ENCODE measurements at regions not wholly inside any gene's neighbourhood (a gene's known extent, or its start where the extent isn't known, plus 50 kb on each side); places are given as distances from the start of the nearest gene placed in this dataset.

DNA sequence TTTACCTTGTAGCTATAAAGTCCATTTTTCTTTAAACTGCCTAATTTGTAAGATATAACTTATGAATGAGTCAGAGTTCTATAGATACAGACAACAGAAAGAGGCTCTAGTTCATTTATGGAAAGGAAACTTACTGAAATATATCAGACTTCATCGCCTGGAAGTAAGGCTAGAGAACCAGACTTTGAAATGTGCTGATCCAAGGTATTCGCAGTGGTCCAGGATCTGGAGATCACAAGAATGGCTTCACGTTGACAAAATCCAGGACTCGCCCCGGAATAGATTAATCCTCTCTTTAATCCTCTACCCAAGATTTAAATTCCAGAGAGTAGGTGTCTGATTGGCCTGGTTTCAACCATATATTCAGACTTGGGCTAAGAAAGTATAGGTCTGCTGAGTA lies 69.1 kb upstream of the LOC128125822 start:
- TF ChIP-seq, protein P1, sequence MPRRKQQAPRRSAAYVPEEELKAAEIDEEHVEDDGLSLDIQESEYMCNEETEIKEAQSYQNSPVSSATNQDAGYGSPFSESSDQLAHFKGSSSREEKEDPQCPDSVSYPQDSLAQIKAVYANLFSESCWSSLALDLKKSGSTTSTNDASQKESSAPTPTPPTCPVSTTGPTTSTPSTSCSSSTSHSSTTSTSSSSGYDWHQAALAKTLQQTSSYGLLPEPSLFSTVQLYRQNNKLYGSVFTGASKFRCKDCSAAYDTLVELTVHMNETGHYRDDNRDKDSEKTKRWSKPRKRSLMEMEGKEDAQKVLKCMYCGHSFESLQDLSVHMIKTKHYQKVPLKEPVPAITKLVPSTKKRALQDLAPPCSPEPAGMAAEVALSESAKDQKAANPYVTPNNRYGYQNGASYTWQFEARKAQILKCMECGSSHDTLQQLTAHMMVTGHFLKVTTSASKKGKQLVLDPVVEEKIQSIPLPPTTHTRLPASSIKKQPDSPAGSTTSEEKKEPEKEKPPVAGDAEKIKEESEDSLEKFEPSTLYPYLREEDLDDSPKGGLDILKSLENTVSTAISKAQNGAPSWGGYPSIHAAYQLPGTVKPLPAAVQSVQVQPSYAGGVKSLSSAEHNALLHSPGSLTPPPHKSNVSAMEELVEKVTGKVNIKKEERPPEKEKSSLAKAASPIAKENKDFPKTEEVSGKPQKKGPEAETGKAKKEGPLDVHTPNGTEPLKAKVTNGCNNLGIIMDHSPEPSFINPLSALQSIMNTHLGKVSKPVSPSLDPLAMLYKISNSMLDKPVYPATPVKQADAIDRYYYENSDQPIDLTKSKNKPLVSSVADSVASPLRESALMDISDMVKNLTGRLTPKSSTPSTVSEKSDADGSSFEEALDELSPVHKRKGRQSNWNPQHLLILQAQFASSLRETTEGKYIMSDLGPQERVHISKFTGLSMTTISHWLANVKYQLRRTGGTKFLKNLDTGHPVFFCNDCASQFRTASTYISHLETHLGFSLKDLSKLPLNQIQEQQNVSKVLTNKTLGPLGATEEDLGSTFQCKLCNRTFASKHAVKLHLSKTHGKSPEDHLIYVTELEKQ (tag by site-specific recombination; IDR thresholded peaks at IDR 0.05; ENCODE audit: borderline replicate concordance): no peak
- TF ChIP-seq OVOL3 (tag by site-specific recombination; IDR thresholded peaks at IDR 0.05): no peak
- no peak for TF ChIP-seq ZNF529 (tag by site-specific recombination; IDR thresholded peaks at IDR 0.05; ENCODE audit: insufficient replicate concordance)
- no peak for TF ChIP-seq ZNF37A (tag by site-specific recombination; IDR thresholded peaks at IDR 0.05)
- no peak for TF ChIP-seq ZNF777 (tag by site-specific recombination; IDR thresholded peaks at IDR 0.05; ENCODE audit: borderline replicate concordance)
- no peak for TF ChIP-seq BCL11A (tag by site-specific recombination; IDR thresholded peaks at IDR 0.05; ENCODE audit: low read depth)
- no peak for TF ChIP-seq KLF1 (tag by site-specific recombination; IDR thresholded peaks at IDR 0.05)
- TF ChIP-seq, protein P2, sequence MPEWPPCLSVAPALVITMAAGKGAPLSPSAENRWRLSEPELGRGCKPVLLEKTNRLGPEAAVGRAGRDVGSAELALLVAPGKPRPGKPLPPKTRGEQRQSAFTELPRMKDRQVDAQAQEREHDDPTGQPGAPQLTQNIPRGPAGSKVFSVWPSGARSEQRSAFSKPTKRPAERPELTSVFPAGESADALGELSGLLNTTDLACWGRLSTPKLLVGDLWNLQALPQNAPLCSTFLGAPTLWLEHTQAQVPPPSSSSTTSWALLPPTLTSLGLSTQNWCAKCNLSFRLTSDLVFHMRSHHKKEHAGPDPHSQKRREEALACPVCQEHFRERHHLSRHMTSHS (tag by site-specific recombination; IDR thresholded peaks at IDR 0.05): no peak
- no peak for TF ChIP-seq ZNF24 (tag by site-specific recombination; IDR thresholded peaks at IDR 0.05)
- no peak for TF ChIP-seq ZNF571 (tag by site-specific recombination; IDR thresholded peaks at IDR 0.05)
- no peak for TF ChIP-seq ZNF335 (tag by site-specific recombination; conservative IDR thresholded peaks at IDR 0.05)
- TF ChIP-seq, protein P3, sequence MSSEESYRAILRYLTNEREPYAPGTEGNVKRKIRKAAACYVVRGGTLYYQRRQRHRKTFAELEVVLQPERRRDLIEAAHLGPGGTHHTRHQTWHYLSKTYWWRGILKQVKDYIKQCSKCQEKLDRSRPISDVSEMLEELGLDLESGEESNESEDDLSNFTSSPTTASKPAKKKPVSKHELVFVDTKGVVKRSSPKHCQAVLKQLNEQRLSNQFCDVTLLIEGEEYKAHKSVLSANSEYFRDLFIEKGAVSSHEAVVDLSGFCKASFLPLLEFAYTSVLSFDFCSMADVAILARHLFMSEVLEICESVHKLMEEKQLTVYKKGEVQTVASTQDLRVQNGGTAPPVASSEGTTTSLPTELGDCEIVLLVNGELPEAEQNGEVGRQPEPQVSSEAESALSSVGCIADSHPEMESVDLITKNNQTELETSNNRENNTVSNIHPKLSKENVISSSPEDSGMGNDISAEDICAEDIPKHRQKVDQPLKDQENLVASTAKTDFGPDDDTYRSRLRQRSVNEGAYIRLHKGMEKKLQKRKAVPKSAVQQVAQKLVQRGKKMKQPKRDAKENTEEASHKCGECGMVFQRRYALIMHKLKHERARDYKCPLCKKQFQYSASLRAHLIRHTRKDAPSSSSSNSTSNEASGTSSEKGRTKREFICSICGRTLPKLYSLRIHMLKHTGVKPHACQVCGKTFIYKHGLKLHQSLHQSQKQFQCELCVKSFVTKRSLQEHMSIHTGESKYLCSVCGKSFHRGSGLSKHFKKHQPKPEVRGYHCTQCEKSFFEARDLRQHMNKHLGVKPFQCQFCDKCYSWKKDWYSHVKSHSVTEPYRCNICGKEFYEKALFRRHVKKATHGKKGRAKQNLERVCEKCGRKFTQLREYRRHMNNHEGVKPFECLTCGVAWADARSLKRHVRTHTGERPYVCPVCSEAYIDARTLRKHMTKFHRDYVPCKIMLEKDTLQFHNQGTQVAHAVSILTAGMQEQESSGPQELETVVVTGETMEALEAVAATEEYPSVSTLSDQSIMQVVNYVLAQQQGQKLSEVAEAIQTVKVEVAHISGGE (tag by site-specific recombination; conservative IDR thresholded peaks at IDR 0.05; ENCODE audit: low read depth): no peak
- TF ChIP-seq ZNF394 (tag by site-specific recombination; IDR thresholded peaks at IDR 0.05; ENCODE audit: borderline replicate concordance): no peak
- TF ChIP-seq GLIS2 (tag by site-specific recombination; IDR thresholded peaks at IDR 0.05): no peak
- no peak for TF ChIP-seq ZNF664 (tag by site-specific recombination; IDR thresholded peaks at IDR 0.05)
- TF ChIP-seq RBAK (tag by site-specific recombination; IDR thresholded peaks at IDR 0.05): no peak
- Histone ChIP-seq H3K4me3 (ENCODE audit: low read depth, low read length) (no peak overlapping the region), H3K27ac (ENCODE audit: extremely low read depth, low read depth, low read length) (no peak overlapping the region), H3K36me3 (ENCODE audit: control insufficient read depth in 2 of 2, insufficient read depth in 1 of 2, low read length in 2 of 2) (no peaks in the 10 kb centered on the region), H3K4me1 (ENCODE audit: control insufficient read depth, insufficient read depth, low read length) (no peaks in the 10 kb centered on the region), H3K9me3 (ENCODE audit: control insufficient read depth, insufficient read depth, low read depth, low read length) (no peaks in the 10 kb centered on the region)
- POLR2A ChIA-PET: no interaction called here
- CTCF ChIA-PET: interaction anchor here (0.7 kb wide), 1 partner anchor 15 kb away, joined by 3 read pairs; no protein-coding TSS in a partner anchor

DNA sequence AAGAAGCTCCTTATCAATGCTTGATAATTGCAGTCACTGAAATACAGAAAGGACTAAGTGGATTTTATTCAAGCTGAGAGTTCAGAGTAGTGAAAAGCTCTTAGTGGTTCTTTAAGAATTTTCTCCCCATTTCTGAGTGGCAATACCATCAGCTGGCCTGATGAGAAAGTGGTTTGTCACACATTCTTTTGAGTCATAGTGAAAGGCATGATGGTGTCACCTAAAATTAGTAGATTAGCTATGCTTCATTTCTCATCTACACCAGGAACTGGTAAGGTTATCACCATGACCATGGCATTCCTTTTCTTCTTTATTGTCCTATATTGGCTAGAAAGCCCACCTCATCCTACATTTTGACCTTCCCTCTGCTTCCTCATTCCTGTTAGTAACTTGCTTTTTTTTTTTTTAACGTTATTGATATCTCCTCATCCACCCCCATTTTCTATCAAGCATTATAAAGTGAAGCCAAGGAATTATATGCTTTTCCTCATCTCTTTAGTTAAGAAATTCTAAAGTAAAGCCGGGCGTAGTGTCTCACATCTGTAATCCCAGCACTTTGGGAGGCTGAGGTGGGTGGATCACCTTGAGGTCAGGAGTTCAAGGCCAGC lies 67.4 kb upstream of the LOC128125822 start:
- Histone ChIP-seq H3K36me3 (ENCODE audit: control insufficient read depth in 2 of 2, insufficient read depth in 1 of 2, low read length in 2 of 2) (no peaks in the 10 kb centered on the region), H3K4me3 (ENCODE audit: low read depth, low read length) (no peak overlapping the region), H3K9me3 (ENCODE audit: control insufficient read depth, insufficient read depth, low read depth, low read length) (no peaks in the 10 kb centered on the region), H3K27ac (ENCODE audit: extremely low read depth, low read depth, low read length) (no peak overlapping the region), H3K4me1 (ENCODE audit: control insufficient read depth, insufficient read depth, low read length) (no peaks in the 10 kb centered on the region; the same call in 1 of the 2 replicates)
- no peak for TF ChIP-seq EGR2 (tag by site-specific recombination; IDR thresholded peaks at IDR 0.05; ENCODE audit: low read depth)
- no peak for TF ChIP-seq ZNF843 (tag by site-specific recombination; IDR thresholded peaks at IDR 0.05)
- peak; percentile 48; the same call in 1 of the 2 replicates for TF ChIP-seq ZNF184 (tag by site-specific recombination; IDR thresholded peaks at IDR 0.05)
- TF ChIP-seq ZNF629 (tag by site-specific recombination; IDR thresholded peaks at IDR 0.05): peak; percentile 45
- CTCF ChIA-PET: interaction anchor here (0.6 to 0.7 kb wide), 2 partner anchors 11 to 30 kb away, joined by 5 read pairs; no protein-coding TSS in a partner anchor
- POLR2A ChIA-PET: no interaction called here

Measured in HEK293 (cell line).